Heart left ventricle (tissue), 16 donors: ENCODE measurements at regions not wholly inside any gene's neighbourhood (a gene's known extent, or its start where the extent isn't known, plus 50 kb on each side); places are given as distances from the start of the nearest gene placed in this dataset.

ENCODE experiments used
- ATAC-seq, 4 donors: fragments of 200-7000 bp; cut with Tn5 transposase; one replicate each; pipeline ENCODE4 v1.9.1; 2020 to 2022; ENCODE audit warnings: moderate library complexity in 4 of 4, mild to moderate bottlenecking in 3 of 4, moderate number of reproducible peaks in 1 of 4
- DNase-seq, 5 donors: peaks; one replicate each; pipeline ENCODE4 v3.0.0-alpha.2; 2020
- H3K27ac ChIP-seq, 12 donors: fragments of 200-600 bp; sonication (generic) in 4 of 12; one replicate each; pipeline versions ENCODE4 v1.5.0 to v1.8.0; 2016 to 2022; ENCODE audit warnings: mild to moderate bottlenecking in 2 of 12
- H3K27me3 ChIP-seq, 9 donors: fragments of 200-600 bp; sonication (generic) in 2 of 9; one replicate each; pipeline versions ENCODE4 v1.5.1 to v1.8.0; 2016 to 2022; ENCODE audit warnings: mild to moderate bottlenecking in 3 of 9
- H3K36me3 ChIP-seq, 9 donors: fragments of 200-600 bp; sonication (generic) in 2 of 9; one replicate each; pipeline versions ENCODE4 v1.5.0 to v1.8.0; 2018 to 2022; ENCODE audit warnings: mild to moderate bottlenecking in 2 of 9
- H3K4me1 ChIP-seq, 12 donors: fragments of 200-600 bp; sonication (generic) in 4 of 12; one replicate each; pipeline versions ENCODE4 v1.5.0 to v1.8.0; 2016 to 2022; ENCODE audit warnings: mild to moderate bottlenecking in 3 of 12
- H3K4me3 ChIP-seq, 12 donors: fragments of 200-600 bp; sonication (generic) in 4 of 12; one replicate each; pipeline versions ENCODE4 v1.5.0 to v1.8.0; 2017 to 2022; ENCODE audit warnings: mild to moderate bottlenecking in 9 of 12, moderate library complexity in 4 of 12
- H3K9me3 ChIP-seq, 12 donors: fragments of 200-600 bp; sonication (generic) in 4 of 12; one replicate each; pipeline versions ENCODE4 v1.5.0 to v1.8.0; 2016 to 2022; ENCODE audit warnings: mild to moderate bottlenecking in 1 of 12
- POLR2A ChIP-seq, 2 donors: fragments of 450-650 bp; IDR thresholded peaks; one replicate each; pipeline ENCODE4 v1.6.1; 2017; ENCODE audit warnings: antibody characterized with exemption in 2 of 2, mild to moderate bottlenecking in 2 of 2, moderate library complexity in 2 of 2
- WGBS, 4 donors: extraction: QIAGEN DNeasy Blood & Tissue Kit in 2 of 4; methylation state at CpG; one replicate each; pipeline versions ENCODE4 v1.1.5 to v1.1.7; 2013 to 2018; 5-methylcytosine and 5-hydroxymethylcytosine counted together
- intact Hi-C, 10 donors: fragments of 100-400 bp; cut with DNase I; formaldehyde crosslinking; loops; one replicate each; pipeline versions ENCODE4 v1.11.1 to v1.14.2; 2022
- TF ChIP-seq, protein P1 (sequence below), 12 donors: fragments of 200-600 bp; sonication (generic) in 4 of 12; IDR thresholded peaks; one replicate each; pipeline versions ENCODE4 v1.5.0 to v1.8.0; 2018 to 2022; ENCODE audit warnings: antibody characterized with exemption in 12 of 12, mild to moderate bottlenecking in 5 of 12
- donor health status: ischemic (EF 13 %, LVEDD 7.1; RV severe dilation, severe dysfunction).
- donor health status: healthy with polysubstance abuse.
- donor health status: DM: no; HTN: yes; CAD: no.
- donor health status: DM: no; HTN: no; CAD: no.
- donor health status: ischemic (EF 25% LVEDD 6.9; RV normal size, moderate dysfunction).
- donor health status: ischemic (EF 25% LVEDD 5.7; RV mildly dilated, moderate dysfunction).
- donor health status: healthy.
- donor health status: DM: yes; HTN: yes; CAD: no.
- donor health status: ischemic (EF 35%, LVEDD 5.7; RV mildly dilated, moderate dysfunction).
- donor health status: nonischemic (EF 11% LVEDD 7.7; RV severe dilation, severe dysfunction).
- donor health status: DM: yes; HTN: yes; CAD: no.
- donor health status: PGD.
- donor health status: ischemic (EF 29% LVEDD 5.4; RV normal size, mild dysfunction).
- donor health status: nonischemic (EF 23%, LVEDD 6.1; RV moderate dilation, normal function).

DNA sequence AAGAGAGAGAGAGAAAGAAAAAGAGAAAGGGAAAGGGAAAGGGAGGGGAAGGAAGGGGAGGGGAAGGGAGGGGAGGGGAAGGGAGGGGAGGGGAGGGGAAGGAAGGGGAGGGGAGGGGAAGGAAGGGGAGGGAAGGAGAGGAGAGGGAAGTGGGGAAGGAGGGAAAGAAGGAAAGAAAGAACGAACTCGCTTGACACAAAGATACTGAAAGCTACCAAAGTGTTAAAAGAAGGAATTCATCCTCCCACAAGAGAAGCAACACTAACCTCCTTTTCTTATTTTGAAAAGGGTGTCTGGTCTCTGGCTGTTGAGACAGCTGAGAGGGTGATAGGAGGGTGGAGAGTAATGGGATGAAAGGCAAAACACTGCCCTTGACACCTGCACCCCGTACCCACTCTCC is 172.6 kb downstream of the SHANK2 start:
- peaks cover 0 to 16% (median 0%) of the 10 kb centered on the region in 9 donors for H3K27me3 ChIP-seq
- ATAC-seq (no peak), DNase-seq (no peak)
- no peaks in the 10 kb centered on the region for H3K4me1 ChIP-seq
- no peak overlapping the region for H3K27ac ChIP-seq
- H3K4me3 ChIP-seq = no peak overlapping the region
- no peaks in the 10 kb centered on the region for H3K36me3 ChIP-seq
- intact Hi-C loops = loop anchor here in 2 of 10 donors (2.0 to 5.0 kb wide), 2 partner anchors 262 to 611 kb away; no protein-coding TSS in a partner anchor
- peaks cover 0 to 13% (median 0%) of the 10 kb centered on the region in 12 donors for H3K9me3 ChIP-seq
- TF ChIP-seq POLR2A (IDR thresholded peaks at IDR 0.05) = no peak
- TF ChIP-seq, protein P1, sequence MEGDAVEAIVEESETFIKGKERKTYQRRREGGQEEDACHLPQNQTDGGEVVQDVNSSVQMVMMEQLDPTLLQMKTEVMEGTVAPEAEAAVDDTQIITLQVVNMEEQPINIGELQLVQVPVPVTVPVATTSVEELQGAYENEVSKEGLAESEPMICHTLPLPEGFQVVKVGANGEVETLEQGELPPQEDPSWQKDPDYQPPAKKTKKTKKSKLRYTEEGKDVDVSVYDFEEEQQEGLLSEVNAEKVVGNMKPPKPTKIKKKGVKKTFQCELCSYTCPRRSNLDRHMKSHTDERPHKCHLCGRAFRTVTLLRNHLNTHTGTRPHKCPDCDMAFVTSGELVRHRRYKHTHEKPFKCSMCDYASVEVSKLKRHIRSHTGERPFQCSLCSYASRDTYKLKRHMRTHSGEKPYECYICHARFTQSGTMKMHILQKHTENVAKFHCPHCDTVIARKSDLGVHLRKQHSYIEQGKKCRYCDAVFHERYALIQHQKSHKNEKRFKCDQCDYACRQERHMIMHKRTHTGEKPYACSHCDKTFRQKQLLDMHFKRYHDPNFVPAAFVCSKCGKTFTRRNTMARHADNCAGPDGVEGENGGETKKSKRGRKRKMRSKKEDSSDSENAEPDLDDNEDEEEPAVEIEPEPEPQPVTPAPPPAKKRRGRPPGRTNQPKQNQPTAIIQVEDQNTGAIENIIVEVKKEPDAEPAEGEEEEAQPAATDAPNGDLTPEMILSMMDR (IDR thresholded peaks at IDR 0.05) = no peak
- WGBS, 4 donors = 54 to 64% (median 60%) methylated on average over 3 of the region's 3 CpGs

DNA sequence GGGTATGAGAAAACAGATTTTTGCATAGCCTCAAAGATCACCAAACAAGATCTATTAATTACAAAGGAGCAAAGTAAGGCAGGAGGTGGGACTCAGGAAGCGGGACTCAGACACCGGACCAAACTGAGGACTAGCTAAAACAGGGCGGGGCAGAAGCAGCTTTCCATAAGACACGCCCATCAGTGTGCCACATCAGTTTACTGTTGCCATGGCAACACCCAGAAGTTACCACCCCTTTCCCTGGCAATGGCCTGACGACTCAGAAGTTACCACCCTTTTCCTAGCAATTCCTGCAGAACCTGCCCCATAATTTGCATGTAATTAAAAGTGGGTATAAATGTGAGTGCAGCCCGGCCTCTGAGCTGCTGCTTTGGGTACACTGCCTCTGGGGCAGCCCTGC is 173.9 kb downstream of the SHANK2 start:
- no peak overlapping the region for H3K27ac ChIP-seq
- ATAC-seq (no peak), DNase-seq (no peak)
- WGBS, 4 donors = 72 to 79% (median 76%) methylated on average over 5 to 6 of the region's 6 CpGs
- intact Hi-C loops = no loop called here
- H3K27me3 ChIP-seq = peaks cover 0 to 24% (median 2%) of the 10 kb centered on the region in 9 donors
- TF ChIP-seq POLR2A (IDR thresholded peaks at IDR 0.05) = no peak
- TF ChIP-seq, protein P1 (IDR thresholded peaks at IDR 0.05) = no peak
- no peaks in the 10 kb centered on the region for H3K36me3 ChIP-seq
- H3K4me1 ChIP-seq = no peaks in the 10 kb centered on the region
- H3K9me3 ChIP-seq = peaks cover 0 to 13% (median 0%) of the 10 kb centered on the region in 12 donors
- no peak overlapping the region for H3K4me3 ChIP-seq

DNA sequence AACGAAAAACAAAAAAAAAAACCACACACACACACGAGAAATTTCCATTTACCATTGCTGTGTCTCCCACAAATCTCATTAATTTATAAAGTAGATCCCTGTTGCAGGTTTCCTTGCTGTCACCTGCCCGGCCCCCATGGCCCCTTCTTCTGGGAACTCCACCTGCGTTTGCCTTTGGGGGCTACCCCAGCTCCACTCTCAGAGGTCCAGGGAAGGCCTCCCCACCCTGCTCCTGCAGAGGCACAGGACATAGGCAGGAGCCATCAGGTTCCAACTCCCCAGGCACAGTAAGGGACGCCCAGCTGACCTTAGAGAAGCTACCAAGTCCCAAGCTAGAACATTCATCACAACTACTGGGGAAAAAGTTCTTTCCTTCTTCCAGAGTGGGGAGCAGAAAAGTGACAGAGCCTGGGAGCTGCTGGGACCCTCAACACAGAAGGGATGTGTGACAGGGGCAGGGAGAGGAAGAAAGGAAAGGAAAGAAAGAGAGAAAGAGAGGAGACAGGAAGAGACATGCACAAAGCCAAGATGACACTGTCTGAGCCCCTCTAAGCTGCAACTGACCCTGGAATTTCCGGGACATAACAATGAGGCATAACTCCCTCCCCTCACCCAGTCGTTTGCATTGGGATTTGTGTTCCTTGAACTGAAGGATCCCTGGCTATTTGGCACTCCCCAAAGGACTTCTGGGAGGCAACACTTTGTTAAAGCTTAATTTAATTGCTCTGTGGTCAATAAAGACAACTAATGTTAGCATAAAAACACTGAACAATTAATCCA is 175.7 kb downstream of the SHANK2 start:
- 63 to 70% (median 67%) methylated on average over 7 of the region's 7 CpGs for WGBS, 4 donors

DNA sequence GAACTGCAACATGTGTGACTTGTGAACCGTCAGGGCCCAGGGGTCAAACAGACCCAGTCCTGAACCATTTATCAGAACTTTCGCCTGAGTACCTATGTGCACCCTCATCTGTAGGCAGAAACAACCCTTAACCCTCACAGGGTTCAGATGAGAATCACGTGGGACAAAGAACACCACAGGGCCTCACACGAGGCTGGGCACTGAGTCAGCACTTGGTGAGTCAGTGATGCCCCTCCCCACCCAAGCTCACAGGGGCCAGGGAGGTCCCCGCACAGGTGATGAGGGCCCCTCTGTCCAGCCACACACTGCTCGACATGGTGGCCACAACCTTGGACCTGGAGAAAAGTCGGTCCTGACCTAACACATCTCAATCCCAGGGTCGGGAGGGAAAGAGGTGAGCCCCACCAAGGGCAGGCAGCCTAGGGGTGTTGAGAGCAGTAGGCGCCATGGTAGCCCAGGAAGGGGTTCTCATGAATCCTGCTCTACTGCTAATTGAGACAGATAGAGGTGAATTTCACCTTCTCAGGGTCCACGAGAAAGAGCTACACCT is 176.4 kb downstream of the SHANK2 start:
- Histone ChIP-seq H3K27me3 (peaks cover 0 to 16% (median 2%) of the 10 kb centered on the region in 9 donors), H3K4me3 (no peak overlapping the region), H3K4me1 (no peaks in the 10 kb centered on the region), H3K36me3 (no peaks in the 10 kb centered on the region), H3K27ac (no peak overlapping the region), H3K9me3 (peaks cover 0 to 13% (median 0%) of the 10 kb centered on the region in 12 donors)
- TF ChIP-seq, protein P1 (IDR thresholded peaks at IDR 0.05) = no peak
- TF ChIP-seq POLR2A (IDR thresholded peaks at IDR 0.05) = no peak
- 68 to 79% (median 76%) methylated on average over 8 to 10 of the region's 10 CpGs for WGBS, 4 donors
- DNase-seq = no peak
- intact Hi-C loops = no loop called here
- no peak for ATAC-seq

More for the DNA sequence above, 175.7 kb downstream of the SHANK2 start:
- ATAC-seq (no peak), DNase-seq (no peak)
- peaks cover 0 to 13% (median 0%) of the 10 kb centered on the region in 12 donors for H3K9me3 ChIP-seq
- intact Hi-C loops = no loop called here
- no peak overlapping the region for H3K27ac ChIP-seq
- no peaks in the 10 kb centered on the region for H3K36me3 ChIP-seq
- no peaks in the 10 kb centered on the region for H3K4me1 ChIP-seq
- H3K4me3 ChIP-seq = no peak overlapping the region
- TF ChIP-seq POLR2A (IDR thresholded peaks at IDR 0.05) = no peak
- TF ChIP-seq, protein P1 (IDR thresholded peaks at IDR 0.05) = no peak
- peaks cover 0 to 20% (median 2%) of the 10 kb centered on the region in 9 donors for H3K27me3 ChIP-seq
